Activated T-cell treated with anti-CD3 and anti-CD28 coated beads for 4 hours (primary cell): ENCODE measurements at regions not wholly inside any gene's neighbourhood (a gene's known extent, or its start where the extent isn't known, plus 50 kb on each side); places are given as distances from the start of the nearest gene placed in this dataset.

Source experiments
- DNase-seq: peaks from one replicate; pipeline ENCODE4 v3.0.0-alpha.2; 2020

- DNase-seq = no peak
Measured at GRCh38 chr6:145475794-145476396, 259.4 kb downstream of the EPM2A start.

GRCh38 chr6:145480024-145480423, 255.3 kb downstream of the EPM2A start:
- no peak for DNase-seq

GRCh38 chr6:145483191-145483996, 251.9 kb downstream of the EPM2A start:
- no peak for DNase-seq

- no peak for DNase-seq
Measured at GRCh38 chr6:145485288-145485687, 250.0 kb downstream of the EPM2A start.

- no peak for DNase-seq
Measured at GRCh38 chr6:145486306-145486705, 249.0 kb downstream of the EPM2A start.

- DNase-seq = no peak
Measured at GRCh38 chr6:145489583-145489982, 245.7 kb downstream of the EPM2A start.

- no peak for DNase-seq
Measured at GRCh38 chr6:145490068-145490467, 245.3 kb downstream of the EPM2A start.

- DNase-seq = no peak
Measured at GRCh38 chr6:145491126-145491525, 244.2 kb downstream of the EPM2A start.

- DNase-seq = no peak
Measured at GRCh38 chr6:145497006-145497405, 238.3 kb downstream of the EPM2A start.

GRCh38 chr6:145498425-145498824, 236.9 kb downstream of the EPM2A start:
- DNase-seq = no peak

GRCh38 chr6:145502416-145502815, 232.9 kb downstream of the EPM2A start:
- DNase-seq = no peak

- no peak for DNase-seq
Measured at GRCh38 chr6:145506136-145506535, 229.2 kb downstream of the EPM2A start.

- no peak for DNase-seq
Measured at GRCh38 chr6:145506565-145506964, 228.8 kb downstream of the EPM2A start.

GRCh38 chr6:145507239-145507638, 228.1 kb downstream of the EPM2A start:
- DNase-seq = no peak

GRCh38 chr6:145508107-145508506, 227.2 kb downstream of the EPM2A start:
- no peak for DNase-seq

GRCh38 chr6:145517492-145517891, 217.8 kb downstream of the EPM2A start:
- DNase-seq = no peak

GRCh38 chr6:145525038-145525437, 210.3 kb downstream of the EPM2A start:
- DNase-seq = no peak

GRCh38 chr6:145529582-145529981, 205.7 kb downstream of the EPM2A start:
- no peak for DNase-seq

GRCh38 chr6:145530454-145530853, 204.9 kb downstream of the EPM2A start:
- no peak for DNase-seq

GRCh38 chr6:145531032-145531431, 204.3 kb downstream of the EPM2A start:
- no peak for DNase-seq

GRCh38 chr6:145531822-145532221, 203.5 kb downstream of the EPM2A start:
- no peak for DNase-seq

GRCh38 chr6:145532361-145532760, 203.0 kb downstream of the EPM2A start:
- DNase-seq = no peak

- no peak for DNase-seq
Measured at GRCh38 chr6:145534989-145535388, 200.3 kb downstream of the EPM2A start.

GRCh38 chr6:145538989-145539388, 196.3 kb downstream of the EPM2A start:
- no peak for DNase-seq

- no peak for DNase-seq
Measured at GRCh38 chr6:145539831-145540230, 195.5 kb downstream of the EPM2A start.
